GM12873 (cell line): ENCODE measurements at regions not wholly inside any gene's neighbourhood (a gene's known extent, or its start where the extent isn't known, plus 50 kb on each side); places are given as distances from the start of the nearest gene placed in this dataset.

Experiments used
- TF ChIP-seq, protein P1 (sequence below): IDR thresholded peaks from 2 replicates; pipeline ENCODE4 v1.5.1; 2012; ENCODE audit warnings: low read depth, mild to moderate bottlenecking, moderate library complexity, low read length, control low read depth; ENCODE audit not compliant: insufficient read depth; ENCODE audit errors: missing control alignments

DNA sequence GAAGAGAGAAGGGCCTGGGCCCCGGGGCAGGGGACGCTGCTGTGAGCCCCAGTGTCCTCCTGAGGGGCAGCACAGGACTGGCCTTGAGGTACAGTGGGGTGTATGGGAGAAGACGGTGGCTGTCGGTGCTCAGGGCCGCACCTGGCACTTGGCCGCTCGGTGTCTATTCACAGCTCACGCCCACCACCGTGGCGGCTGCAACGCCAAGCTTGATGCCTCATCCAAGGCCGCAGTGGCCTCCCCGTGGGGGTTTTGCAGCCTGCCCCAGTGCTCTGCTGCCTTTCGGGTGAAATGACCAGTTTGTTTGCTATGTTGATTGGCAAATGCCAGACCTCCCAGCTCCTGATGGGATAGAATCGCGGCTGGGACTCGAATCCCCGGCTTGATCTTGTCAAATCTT is 79.5 kb upstream of the SLCO4A1 start:
- TF ChIP-seq, protein P1, sequence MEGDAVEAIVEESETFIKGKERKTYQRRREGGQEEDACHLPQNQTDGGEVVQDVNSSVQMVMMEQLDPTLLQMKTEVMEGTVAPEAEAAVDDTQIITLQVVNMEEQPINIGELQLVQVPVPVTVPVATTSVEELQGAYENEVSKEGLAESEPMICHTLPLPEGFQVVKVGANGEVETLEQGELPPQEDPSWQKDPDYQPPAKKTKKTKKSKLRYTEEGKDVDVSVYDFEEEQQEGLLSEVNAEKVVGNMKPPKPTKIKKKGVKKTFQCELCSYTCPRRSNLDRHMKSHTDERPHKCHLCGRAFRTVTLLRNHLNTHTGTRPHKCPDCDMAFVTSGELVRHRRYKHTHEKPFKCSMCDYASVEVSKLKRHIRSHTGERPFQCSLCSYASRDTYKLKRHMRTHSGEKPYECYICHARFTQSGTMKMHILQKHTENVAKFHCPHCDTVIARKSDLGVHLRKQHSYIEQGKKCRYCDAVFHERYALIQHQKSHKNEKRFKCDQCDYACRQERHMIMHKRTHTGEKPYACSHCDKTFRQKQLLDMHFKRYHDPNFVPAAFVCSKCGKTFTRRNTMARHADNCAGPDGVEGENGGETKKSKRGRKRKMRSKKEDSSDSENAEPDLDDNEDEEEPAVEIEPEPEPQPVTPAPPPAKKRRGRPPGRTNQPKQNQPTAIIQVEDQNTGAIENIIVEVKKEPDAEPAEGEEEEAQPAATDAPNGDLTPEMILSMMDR = no peak

- TF ChIP-seq, protein P1 = no peak
Measured at GRCh38 chr20:62563561-62563960, 78.7 kb upstream of the SLCO4A1 start.

DNA sequence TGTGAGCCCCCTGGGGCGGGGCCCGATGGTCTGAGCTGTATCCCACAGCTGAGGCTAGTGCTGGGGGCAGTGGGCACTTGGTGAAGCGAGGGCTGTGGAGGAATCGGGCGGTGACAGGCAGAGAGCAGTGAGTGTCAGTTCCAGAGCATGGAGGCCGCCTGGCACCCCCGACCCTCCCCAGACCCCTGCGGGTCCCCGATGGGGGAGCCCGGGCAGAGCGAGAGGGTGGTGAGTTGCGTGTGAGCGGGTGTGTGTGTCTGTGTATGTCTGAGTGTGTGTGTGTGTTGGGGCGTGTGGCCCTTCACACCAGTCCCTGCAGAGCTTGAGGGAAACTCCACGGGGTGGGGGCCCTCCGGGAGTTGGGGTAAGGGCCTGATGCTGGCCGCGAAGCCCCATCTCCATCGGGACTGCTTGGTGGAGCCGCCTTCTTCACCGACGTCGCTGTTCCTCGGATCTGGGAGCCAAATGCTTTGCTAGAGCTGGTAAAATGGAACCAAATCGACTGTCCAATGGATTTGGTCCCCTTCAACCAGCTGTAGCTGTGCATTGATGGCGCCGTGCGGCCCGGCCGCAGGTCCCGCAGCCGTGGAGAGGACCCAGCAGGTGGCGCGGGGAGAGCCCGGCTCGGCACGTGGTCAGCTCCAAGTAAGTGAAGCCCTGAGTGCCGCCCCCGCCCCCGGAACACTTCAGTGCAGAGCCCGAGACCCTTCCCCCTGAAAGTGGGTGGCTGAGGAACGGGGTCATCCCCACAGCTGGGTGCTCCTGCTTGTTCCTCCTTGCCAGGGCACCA is 77.7 kb upstream of the SLCO4A1 start:
- TF ChIP-seq, protein P1 = no peak

DNA sequence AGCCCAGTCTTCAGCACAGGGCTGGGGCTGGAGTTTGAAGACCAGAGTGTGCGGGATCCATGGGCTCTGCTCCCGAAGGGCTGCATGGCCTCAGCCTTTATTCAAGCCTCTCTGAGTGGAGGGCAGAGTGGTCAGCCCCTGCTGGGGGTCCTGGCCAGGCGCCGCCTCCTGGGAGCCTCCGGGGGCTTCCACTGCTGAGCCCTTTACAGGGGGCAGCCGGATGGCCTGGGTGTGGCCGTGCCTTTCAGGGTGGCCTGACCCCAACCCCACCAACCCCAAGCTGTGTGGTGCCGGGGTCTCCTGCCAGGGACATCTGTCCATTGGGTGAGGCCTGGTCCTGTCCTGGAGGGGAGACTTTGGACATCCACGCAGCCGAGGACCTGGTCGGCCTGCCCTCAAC is 76.0 kb upstream of the SLCO4A1 start:
- TF ChIP-seq, protein P1 = no peak

DNA sequence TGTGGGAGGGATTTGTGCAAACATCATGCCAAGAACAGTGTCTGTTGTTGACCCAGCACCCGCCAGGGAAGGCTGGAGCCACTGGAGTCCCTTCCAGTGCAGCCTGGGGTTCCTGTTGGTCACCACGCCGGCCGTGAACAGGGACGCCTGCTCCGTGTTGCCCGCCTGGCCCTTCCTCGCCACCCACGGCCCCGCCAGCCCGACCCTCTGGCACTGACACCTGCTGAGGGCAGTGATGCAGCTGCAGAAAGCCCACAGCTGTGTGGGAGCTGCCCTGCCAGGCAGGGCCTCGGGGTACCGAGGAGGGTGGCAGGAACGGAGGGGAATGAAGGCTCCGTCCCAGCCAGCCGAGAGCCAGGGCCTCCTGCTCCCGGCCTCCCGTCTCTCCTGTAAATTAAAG is 75.5 kb upstream of the SLCO4A1 start:
- TF ChIP-seq, protein P1 = no peak

DNA sequence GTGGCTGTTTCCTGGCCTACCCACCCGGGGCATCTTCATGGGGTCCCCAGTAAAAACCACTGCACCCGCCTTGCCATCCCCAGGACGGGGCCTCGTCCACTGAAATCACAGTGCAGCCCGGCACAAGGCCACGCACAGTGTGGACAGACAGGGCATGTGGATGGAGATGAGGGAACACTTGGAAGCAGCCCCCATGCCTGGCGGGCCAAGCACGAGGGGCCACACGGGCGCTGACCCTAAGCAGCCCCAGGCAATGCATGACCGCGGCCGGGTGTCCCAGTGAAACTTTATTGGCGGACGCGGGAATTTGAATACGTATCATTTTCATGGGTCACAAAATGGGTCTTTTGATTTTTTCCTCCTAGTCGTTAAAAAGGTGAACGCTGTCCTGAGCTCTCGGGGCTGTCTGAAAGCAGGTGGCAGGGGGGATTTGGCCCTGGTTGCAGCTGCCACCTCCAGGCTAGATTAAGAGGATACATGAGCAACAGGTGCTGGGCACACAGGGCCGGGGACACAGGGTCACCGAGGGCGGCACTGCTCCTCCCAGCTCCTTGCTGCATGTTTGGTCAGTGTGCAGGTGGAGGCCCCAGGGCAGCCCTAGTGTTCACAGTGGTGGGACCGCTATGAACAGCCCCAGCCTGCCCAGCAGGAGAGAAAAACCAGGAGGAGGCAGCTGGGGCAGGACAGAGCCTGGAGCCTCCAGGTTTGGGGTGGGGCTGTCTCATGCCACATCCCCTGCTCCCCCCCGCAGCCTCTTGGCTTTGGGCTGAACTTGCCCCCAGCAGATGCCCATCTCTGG is 74.9 kb upstream of the SLCO4A1 start:
- TF ChIP-seq, protein P1 = no peak

GRCh38 chr20:62568045-62568389 is 74.3 kb upstream of the SLCO4A1 start:
- TF ChIP-seq, protein P1 = no peak
